GM12878 (cell line): ENCODE measurements at regions not wholly inside any gene's neighbourhood (a gene's known extent, or its start where the extent isn't known, plus 50 kb on each side); places are given as distances from the start of the nearest gene placed in this dataset.

Experiments used
- ATAC-seq: fragments of 200-7000 bp; cut with Tn5 transposase; 3 replicates; pipeline ENCODE4 v1.9.1; 2020; ENCODE audit warnings: mild to moderate bottlenecking, moderate library complexity
- BruUV-seq: library from RNA; stranded (reverse); fragments of 400-500 nt; replicated peaks from 2 replicates; lab custom pipeline; 2021; lab: Mats Ljungman, UMichigan
- CTCF ChIA-PET: fragments of 300-600 bp; sonication (Branson Sonifier 250); formaldehyde crosslinking; extraction: SDS; loops from one replicate; lab custom pipeline; 2021; ENCODE audit warnings: inconsistent platforms; lab: Yijun Ruan, JAX
- POLR2A ChIA-PET: fragments of 350-600 bp; formaldehyde crosslinking; extraction: SDS; loops from one replicate; lab custom pipeline; 2021; ENCODE audit warnings: inconsistent platforms; lab: Charles Lee
- RAD21 ChIA-PET: fragments of 300-600 bp; sonication (Branson Sonifier 250); formaldehyde crosslinking; loops from one replicate; lab custom pipeline; 2023; ENCODE audit warnings: antibody characterized with exemption; ENCODE audit not compliant: unreplicated experiment; lab: Charles Lee
- SMC1A ChIA-PET: fragments of 300-600 bp; sonication (Branson Sonifier 250); formaldehyde crosslinking; loops from one replicate; lab custom pipeline; 2023; ENCODE audit not compliant: unreplicated experiment, uncharacterized antibody; lab: Charles Lee
- DNase-seq: peaks from one replicate; pipeline ENCODE4 v3.0.0-alpha.2; 2011; ENCODE audit warnings: low read depth, low spot score
- FAIRE-seq: peaks from 3 replicates; lab custom pipeline; 2011; peaks lifted over from hg19 to GRCh38; lab: Jason Lieb, UNC
- H2AFZ ChIP-seq: 2 replicates; pipeline ENCODE4 v1.6.0; 2011; ENCODE audit warnings: low read depth, low read length, control low read depth; ENCODE audit not compliant: control insufficient read depth
- H3K27ac ChIP-seq: 2 replicates; pipeline ENCODE4 v1.5.1; 2011; ENCODE audit warnings: control low read depth; ENCODE audit not compliant: control insufficient read depth, insufficient read depth
- H3K27me3 ChIP-seq, 2 experiments: replicated peaks in 1 of 2; 2 replicates each; pipeline versions ENCODE4 v1.6.0 to v1.6.1; 2011; ENCODE audit warnings: low read length in 1 of 2; ENCODE audit not compliant: control insufficient read depth in 2 of 2, insufficient read depth in 2 of 2
- H3K36me3 ChIP-seq, 2 experiments: 2 replicates each; pipeline ENCODE4 v1.5.1; 2011; ENCODE audit warnings: low read length in 1 of 2; ENCODE audit not compliant: control insufficient read depth in 2 of 2, insufficient read depth in 2 of 2
- H3K4me1 ChIP-seq: 2 replicates; pipeline ENCODE4 v1.6.1; 2011; ENCODE audit warnings: mild to moderate bottlenecking, low read length, moderate library complexity, mixed read lengths; ENCODE audit not compliant: control insufficient read depth, insufficient read depth
- H3K4me2 ChIP-seq: 2 replicates; pipeline ENCODE4 v1.6.0; 2011; ENCODE audit warnings: control low read depth; ENCODE audit not compliant: control insufficient read depth, insufficient read depth
- H3K4me3 ChIP-seq: fragments of 200-600 bp; sonication (generic); 2 replicates; pipeline ENCODE4 v1.5.1; 2016
- H3K79me2 ChIP-seq: 2 replicates; pipeline ENCODE4 v1.6.0; 2011; ENCODE audit warnings: low read length; ENCODE audit not compliant: control insufficient read depth, insufficient read depth
- H3K9ac ChIP-seq: 2 replicates; pipeline ENCODE4 v1.8.0; 2011; ENCODE audit warnings: low read length, control low read depth, mixed read lengths; ENCODE audit not compliant: control insufficient read depth, insufficient read depth
- H3K9me3 ChIP-seq: replicated peaks from 3 replicates; pipeline ENCODE4 v1.5.1; 2011; ENCODE audit warnings: mild to moderate bottlenecking, low read length; ENCODE audit not compliant: control insufficient read depth, insufficient read depth
- H4K20me1 ChIP-seq: 2 replicates; pipeline ENCODE4 v1.6.0; 2011; ENCODE audit not compliant: control insufficient read depth, insufficient read depth
- ATF7 ChIP-seq: fragments of 450-650 bp; IDR thresholded peaks from 2 replicates; pipeline ENCODE4 v1.6.1; 2016; ENCODE audit warnings: low read depth, mild to moderate bottlenecking
- EED ChIP-seq: sonication (generic); IDR thresholded peaks from 2 replicates; pipeline ENCODE4 v1.6.1; 2016; ENCODE audit warnings: antibody characterized with exemption, low read depth
- IKZF2 ChIP-seq, 2 experiments: fragments of 450-650 bp; IDR thresholded peaks; 2 replicates each; pipeline ENCODE4 v1.6.1; 2017; ENCODE audit warnings: mild to moderate bottlenecking in 2 of 2, moderate library complexity in 2 of 2
- MTA2 ChIP-seq: fragments of 450-650 bp; IDR thresholded peaks from 2 replicates; pipeline ENCODE4 v1.6.1; 2016; ENCODE audit warnings: low read depth, mild to moderate bottlenecking, moderate library complexity
- NR2C2 ChIP-seq: IDR thresholded peaks from 2 replicates; pipeline ENCODE4 v1.6.1; 2011; ENCODE audit warnings: borderline replicate concordance, low read depth; ENCODE audit not compliant: control insufficient read depth, insufficient read length
- NR2F1 ChIP-seq: fragments of 450-650 bp; conservative IDR thresholded peaks from 2 replicates; pipeline ENCODE4 v1.6.1; 2017; ENCODE audit warnings: mild to moderate bottlenecking
- RAD21 ChIP-seq: IDR thresholded peaks from 2 replicates; pipeline ENCODE4 v1.6.1; 2011; ENCODE audit warnings: mild to moderate bottlenecking, low read depth, low read length, moderate library complexity; ENCODE audit not compliant: insufficient read depth
- SPI1 ChIP-seq: IDR thresholded peaks from 2 replicates; pipeline ENCODE4 v1.6.1; 2011; ENCODE audit warnings: low read depth, mild to moderate bottlenecking, low read length, moderate library complexity, borderline replicate concordance; ENCODE audit not compliant: insufficient read depth
- TCF12 ChIP-seq: IDR thresholded peaks from 2 replicates; pipeline ENCODE4 v1.6.1; 2011; ENCODE audit warnings: low read depth, mild to moderate bottlenecking, low read length
- WRNIP1 ChIP-seq: IDR thresholded peaks from 2 replicates; pipeline ENCODE4 v1.6.1; 2011; ENCODE audit warnings: low read depth, low read length, improper control_type of control experiment, borderline replicate concordance
- WGBS: methylation state at CpG from one replicate; pipeline ENCODE4 v1.1.6; 2016; ENCODE audit warnings: low lambda C conversion rate; ENCODE audit not compliant: insufficient replicate concordance, insufficient coverage; ENCODE audit errors: missing lambda C conversion rate; 5-methylcytosine and 5-hydroxymethylcytosine counted together
- in situ Hi-C: fragments of 300-500 bp; cut with MboI; formaldehyde crosslinking; loops from 9 replicates; pipeline ENCODE4 v1.14.3; 2018; ENCODE audit warnings: mixed read lengths
- intact Hi-C: fragments of 100-400 bp; cut with micrococcal nuclease; formaldehyde crosslinking; loops from one replicate; pipeline ENCODE4 v1.14.2; 2022; ENCODE audit not compliant: unreplicated experiment
- TF ChIP-seq, protein P1 (sequence below): fragments of 450-650 bp; IDR thresholded peaks from 2 replicates; pipeline ENCODE4 v1.6.1; 2017; ENCODE audit warnings: mild to moderate bottlenecking
- TF ChIP-seq, protein P2 (sequence below): IDR thresholded peaks from 2 replicates; pipeline ENCODE4 v1.6.1; 2012; ENCODE audit warnings: mild to moderate bottlenecking, low read depth, low read length
- TF ChIP-seq, protein P3 (sequence below): IDR thresholded peaks from 2 replicates; pipeline ENCODE4 v1.6.1; 2011; ENCODE audit warnings: mild to moderate bottlenecking, low read depth, low read length, moderate library complexity; ENCODE audit not compliant: insufficient replicate concordance
- TF ChIP-seq, protein P4 (sequence below): fragments of 450-650 bp; conservative IDR thresholded peaks from 2 replicates; pipeline ENCODE4 v1.6.1; 2017; ENCODE audit warnings: mild to moderate bottlenecking, moderate library complexity

DNA sequence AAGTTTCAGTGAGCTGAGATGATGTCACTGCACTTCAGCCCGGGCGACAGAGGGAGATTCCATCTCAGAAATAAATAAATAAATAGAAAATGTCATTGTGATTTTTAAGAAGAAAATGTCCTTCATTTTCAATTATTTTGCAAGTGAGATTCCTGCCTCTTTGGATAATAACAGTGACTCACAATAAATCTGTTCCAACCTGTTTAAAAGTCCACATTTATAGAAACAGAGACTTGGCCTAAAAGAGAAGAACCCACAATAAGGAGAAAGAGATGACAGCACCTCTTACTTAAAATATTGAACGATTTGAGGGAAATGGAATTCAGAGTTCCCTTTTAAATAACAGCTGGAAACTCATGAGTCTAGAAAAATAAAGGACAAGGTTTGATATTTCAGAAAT lies 373.4 kb upstream of the NOX3 start (continued):
- TF ChIP-seq WRNIP1: no peak
- no peak for TF ChIP-seq TCF12

DNA sequence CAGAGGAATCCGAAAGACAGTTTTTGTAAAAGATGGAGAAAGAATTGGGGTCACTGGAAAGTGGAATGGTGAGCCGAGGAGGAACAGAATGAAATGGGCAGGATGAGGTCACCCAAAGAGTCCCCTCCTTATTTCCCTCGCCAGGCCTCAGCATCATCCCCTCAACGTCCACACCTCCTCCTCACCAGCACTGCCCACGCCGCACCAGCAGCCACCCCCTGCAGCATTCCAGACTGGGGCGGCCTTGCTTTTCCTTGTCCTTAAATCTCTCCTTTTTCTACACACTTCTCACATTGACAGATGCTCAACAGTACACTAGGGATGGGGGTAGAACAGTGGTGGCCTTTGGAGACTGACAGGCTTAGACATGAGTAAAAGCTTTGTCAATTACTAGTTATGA lies 363.1 kb upstream of the NOX3 start:
- POLR2A ChIA-PET: no interaction called here
- CTCF ChIA-PET: no interaction called here
- intact Hi-C loops (no loop called here), in situ Hi-C loops (no loop called here)
- no peak for ATAC-seq
- Histone ChIP-seq H3K9me3 (no peaks in the 10 kb centered on the region), H3K9ac (no peak overlapping the region), H3K27me3 (no peaks in the 10 kb centered on the region), H3K27ac (no peak overlapping the region), H4K20me1 (no peaks in the 10 kb centered on the region), H3K4me2 (no peak overlapping the region), H3K79me2 (no peaks in the 10 kb centered on the region), H3K36me3 (no peaks in the 10 kb centered on the region), H3K4me3 (no peak overlapping the region), H2AFZ (no peak overlapping the region), H3K4me1 (no peaks in the 10 kb centered on the region)
- 22% methylated on average over 7 of the region's 7 CpGs for WGBS
- SMC1A ChIA-PET: no interaction called here
- DNase-seq: no peak
- no TSS peak for BruUV-seq
- FAIRE-seq: no peak
- RAD21 ChIA-PET: no interaction called here
- TF ChIP-seq, protein P1, sequence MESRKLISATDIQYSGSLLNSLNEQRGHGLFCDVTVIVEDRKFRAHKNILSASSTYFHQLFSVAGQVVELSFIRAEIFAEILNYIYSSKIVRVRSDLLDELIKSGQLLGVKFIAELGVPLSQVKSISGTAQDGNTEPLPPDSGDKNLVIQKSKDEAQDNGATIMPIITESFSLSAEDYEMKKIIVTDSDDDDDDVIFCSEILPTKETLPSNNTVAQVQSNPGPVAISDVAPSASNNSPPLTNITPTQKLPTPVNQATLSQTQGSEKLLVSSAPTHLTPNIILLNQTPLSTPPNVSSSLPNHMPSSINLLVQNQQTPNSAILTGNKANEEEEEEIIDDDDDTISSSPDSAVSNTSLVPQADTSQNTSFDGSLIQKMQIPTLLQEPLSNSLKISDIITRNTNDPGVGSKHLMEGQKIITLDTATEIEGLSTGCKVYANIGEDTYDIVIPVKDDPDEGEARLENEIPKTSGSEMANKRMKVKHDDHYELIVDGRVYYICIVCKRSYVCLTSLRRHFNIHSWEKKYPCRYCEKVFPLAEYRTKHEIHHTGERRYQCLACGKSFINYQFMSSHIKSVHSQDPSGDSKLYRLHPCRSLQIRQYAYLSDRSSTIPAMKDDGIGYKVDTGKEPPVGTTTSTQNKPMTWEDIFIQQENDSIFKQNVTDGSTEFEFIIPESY: no peak
- TF ChIP-seq, protein P2, sequence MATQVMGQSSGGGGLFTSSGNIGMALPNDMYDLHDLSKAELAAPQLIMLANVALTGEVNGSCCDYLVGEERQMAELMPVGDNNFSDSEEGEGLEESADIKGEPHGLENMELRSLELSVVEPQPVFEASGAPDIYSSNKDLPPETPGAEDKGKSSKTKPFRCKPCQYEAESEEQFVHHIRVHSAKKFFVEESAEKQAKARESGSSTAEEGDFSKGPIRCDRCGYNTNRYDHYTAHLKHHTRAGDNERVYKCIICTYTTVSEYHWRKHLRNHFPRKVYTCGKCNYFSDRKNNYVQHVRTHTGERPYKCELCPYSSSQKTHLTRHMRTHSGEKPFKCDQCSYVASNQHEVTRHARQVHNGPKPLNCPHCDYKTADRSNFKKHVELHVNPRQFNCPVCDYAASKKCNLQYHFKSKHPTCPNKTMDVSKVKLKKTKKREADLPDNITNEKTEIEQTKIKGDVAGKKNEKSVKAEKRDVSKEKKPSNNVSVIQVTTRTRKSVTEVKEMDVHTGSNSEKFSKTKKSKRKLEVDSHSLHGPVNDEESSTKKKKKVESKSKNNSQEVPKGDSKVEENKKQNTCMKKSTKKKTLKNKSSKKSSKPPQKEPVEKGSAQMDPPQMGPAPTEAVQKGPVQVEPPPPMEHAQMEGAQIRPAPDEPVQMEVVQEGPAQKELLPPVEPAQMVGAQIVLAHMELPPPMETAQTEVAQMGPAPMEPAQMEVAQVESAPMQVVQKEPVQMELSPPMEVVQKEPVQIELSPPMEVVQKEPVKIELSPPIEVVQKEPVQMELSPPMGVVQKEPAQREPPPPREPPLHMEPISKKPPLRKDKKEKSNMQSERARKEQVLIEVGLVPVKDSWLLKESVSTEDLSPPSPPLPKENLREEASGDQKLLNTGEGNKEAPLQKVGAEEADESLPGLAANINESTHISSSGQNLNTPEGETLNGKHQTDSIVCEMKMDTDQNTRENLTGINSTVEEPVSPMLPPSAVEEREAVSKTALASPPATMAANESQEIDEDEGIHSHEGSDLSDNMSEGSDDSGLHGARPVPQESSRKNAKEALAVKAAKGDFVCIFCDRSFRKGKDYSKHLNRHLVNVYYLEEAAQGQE: no peak
- TF ChIP-seq NR2C2: no peak
- TF ChIP-seq ATF7: no peak
- TF ChIP-seq, protein P3, sequence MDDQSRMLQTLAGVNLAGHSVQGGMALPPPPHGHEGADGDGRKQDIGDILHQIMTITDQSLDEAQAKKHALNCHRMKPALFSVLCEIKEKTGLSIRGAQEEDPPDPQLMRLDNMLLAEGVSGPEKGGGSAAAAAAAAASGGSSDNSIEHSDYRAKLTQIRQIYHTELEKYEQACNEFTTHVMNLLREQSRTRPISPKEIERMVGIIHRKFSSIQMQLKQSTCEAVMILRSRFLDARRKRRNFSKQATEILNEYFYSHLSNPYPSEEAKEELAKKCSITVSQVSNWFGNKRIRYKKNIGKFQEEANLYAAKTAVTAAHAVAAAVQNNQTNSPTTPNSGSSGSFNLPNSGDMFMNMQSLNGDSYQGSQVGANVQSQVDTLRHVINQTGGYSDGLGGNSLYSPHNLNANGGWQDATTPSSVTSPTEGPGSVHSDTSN: no peak
- TF ChIP-seq EED: no peak
- TF ChIP-seq MTA2: no peak
- no peak for TF ChIP-seq NR2F1
- no peak for TF ChIP-seq RAD21
- TF ChIP-seq, protein P4, sequence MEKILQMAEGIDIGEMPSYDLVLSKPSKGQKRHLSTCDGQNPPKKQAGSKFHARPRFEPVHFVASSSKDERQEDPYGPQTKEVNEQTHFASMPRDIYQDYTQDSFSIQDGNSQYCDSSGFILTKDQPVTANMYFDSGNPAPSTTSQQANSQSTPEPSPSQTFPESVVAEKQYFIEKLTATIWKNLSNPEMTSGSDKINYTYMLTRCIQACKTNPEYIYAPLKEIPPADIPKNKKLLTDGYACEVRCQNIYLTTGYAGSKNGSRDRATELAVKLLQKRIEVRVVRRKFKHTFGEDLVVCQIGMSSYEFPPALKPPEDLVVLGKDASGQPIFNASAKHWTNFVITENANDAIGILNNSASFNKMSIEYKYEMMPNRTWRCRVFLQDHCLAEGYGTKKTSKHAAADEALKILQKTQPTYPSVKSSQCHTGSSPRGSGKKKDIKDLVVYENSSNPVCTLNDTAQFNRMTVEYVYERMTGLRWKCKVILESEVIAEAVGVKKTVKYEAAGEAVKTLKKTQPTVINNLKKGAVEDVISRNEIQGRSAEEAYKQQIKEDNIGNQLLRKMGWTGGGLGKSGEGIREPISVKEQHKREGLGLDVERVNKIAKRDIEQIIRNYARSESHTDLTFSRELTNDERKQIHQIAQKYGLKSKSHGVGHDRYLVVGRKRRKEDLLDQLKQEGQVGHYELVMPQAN: no peak
- no peak for TF ChIP-seq IKZF2 (IDR thresholded peaks at IDR 0.05)
- no peak for TF ChIP-seq SPI1
